Islet precursor cell (in vitro differentiated cells): ENCODE measurements at regions not wholly inside any gene's neighbourhood (a gene's known extent, or its start where the extent isn't known, plus 50 kb on each side); places are given as distances from the start of the nearest gene placed in this dataset.
"Not testable (repeated sequence)": the region's sequence is repeated elsewhere in the genome, so short reads cannot be mapped to it uniquely, and the experiment has no call there.

ENCODE experiments used
- DNase-seq: peaks from one replicate; pipeline ENCODE4 v3.0.0-alpha.2; 2018

DNA sequence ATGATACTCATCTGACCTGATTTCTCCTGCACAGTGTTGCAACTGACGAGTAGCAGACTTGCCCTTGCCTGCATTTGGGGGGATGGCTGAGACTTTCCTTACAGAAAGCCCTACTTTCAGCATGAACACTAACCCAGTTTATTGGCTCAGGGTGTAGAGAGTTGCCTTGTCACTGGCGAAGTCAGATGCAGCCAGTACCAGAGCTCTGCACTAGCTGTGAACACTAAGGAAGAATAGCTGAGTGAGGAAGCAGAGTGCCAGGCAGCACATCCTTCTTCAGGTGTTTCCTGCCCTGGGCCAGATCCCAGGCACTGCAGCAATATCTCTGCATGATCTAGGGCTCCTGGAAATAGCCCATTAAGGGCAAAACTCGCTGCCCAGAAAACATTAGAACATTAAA lies 154.0 kb upstream of the SYNPR start:
- DNase-seq = no peak

- no peak for DNase-seq
These were observed 151.6 kb upstream of the SYNPR start for GRCh38 chr3:63126530-63126929.

DNA sequence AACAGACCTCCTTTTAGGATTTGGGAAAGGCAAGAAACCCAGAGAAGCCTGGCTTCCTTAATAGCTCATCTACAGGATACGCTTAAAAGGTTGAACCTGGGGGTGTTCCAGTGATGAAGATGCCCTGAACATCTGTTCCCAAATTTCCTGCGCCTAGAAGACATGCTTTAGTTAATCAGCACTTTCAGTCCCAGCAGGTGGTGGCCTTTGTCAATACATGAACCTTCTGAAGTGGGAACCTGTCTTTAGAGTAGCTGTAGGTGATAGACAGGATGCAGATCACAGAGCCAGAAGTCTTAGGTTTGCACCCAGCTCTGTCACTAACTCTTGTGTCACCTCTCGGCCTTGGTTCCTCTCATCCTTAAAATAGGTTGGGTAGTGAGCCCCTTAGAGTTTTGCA lies 149.7 kb upstream of the SYNPR start:
- DNase-seq = no peak

GRCh38 chr3:63130625-63131024 lies 147.5 kb upstream of the SYNPR start:
- no peak for DNase-seq

- DNase-seq = no peak
These were observed 145.5 kb upstream of the SYNPR start for GRCh38 chr3:63132461-63133250.

GRCh38 chr3:63135367-63135766 lies 142.7 kb upstream of the SYNPR start:
- DNase-seq = no peak

DNA sequence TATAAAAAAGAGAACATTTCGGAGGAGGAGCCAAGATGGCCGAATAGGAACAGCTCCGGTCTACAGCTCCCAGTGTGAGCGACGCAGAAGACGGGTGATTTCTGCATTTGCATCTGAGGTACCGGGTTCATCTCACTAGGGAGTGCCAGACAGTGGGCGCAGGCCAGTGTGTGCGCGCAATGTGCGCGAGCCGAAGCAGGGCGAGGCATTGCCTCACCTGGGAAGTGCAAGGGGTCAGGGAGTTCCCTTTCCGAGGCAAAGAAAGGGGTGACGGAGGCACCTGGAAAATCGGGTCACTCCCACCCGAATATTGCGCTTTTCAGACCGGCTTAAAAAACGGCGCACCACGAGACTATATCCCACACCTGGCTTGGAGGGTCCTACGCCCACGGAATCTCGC lies 141.9 kb upstream of the SYNPR start:
- not testable (repeated sequence) for DNase-seq

- DNase-seq = no peak
These were observed 135.4 kb upstream of the SYNPR start for GRCh38 chr3:63142681-63143080.

DNA sequence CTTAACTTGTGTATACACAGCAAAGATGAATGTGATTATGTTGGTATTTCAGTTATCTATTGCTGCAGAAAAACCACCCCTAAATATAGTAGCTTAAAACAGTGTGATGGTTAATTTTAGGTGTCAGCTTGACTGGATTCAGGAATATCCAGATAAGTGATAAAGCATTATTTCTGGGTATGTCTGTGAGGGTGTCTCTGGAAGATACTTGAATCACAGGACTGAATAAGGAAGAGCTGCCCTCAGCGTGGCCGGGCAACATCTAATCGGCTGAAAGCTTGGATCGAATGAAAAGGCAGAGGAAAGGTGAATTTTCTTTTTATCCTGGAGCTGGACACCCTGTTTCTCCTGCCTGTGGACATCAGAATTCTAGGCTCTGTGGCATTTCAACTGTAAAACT lies 132.0 kb upstream of the SYNPR start:
- DNase-seq = no peak

- no peak for DNase-seq
These were observed 127.2 kb upstream of the SYNPR start for GRCh38 chr3:63150880-63151279.

DNA sequence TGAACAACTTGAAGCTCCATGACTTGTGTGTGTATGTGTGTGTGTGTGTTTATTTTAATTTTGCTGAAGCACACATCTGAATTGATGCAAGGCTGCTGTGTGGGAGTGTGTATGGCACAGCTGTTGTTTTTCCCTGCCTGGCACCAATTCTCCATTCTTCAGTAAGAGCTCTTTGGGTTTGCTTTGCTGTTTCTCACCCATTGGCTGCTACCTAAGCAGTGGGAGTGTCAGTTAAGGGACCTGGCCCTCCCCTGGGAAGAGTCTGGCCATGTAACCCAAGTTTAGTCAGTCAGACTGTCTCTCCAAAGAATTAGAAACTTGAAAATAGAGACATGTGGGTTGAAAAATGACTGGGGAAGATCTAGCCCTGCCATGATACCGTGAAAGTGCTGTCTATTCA lies 126.2 kb upstream of the SYNPR start:
- DNase-seq = no peak

DNA sequence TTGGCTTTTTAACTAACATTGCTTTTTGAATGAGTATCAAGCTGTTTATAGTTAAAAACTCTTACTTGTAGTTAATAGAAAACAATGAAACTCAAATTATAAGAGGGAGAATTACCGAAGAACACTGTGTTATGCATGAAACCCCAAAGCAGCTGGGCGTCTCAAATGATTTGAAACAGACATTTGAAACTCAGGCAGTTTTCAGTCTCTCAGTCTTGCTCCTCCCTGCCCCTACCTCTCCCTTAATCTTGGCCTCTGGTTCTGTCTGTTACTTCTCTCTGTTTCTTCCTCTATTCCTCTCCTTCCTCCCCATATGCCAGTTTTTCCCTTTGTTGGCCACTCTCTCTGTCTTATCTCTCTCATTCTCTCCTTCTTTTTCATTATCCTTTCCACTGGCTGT lies 118.3 kb upstream of the SYNPR start:
- no peak for DNase-seq

- peak; percentile 60 for DNase-seq
These were observed 111.0 kb upstream of the SYNPR start for GRCh38 chr3:63167113-63167512.

DNA sequence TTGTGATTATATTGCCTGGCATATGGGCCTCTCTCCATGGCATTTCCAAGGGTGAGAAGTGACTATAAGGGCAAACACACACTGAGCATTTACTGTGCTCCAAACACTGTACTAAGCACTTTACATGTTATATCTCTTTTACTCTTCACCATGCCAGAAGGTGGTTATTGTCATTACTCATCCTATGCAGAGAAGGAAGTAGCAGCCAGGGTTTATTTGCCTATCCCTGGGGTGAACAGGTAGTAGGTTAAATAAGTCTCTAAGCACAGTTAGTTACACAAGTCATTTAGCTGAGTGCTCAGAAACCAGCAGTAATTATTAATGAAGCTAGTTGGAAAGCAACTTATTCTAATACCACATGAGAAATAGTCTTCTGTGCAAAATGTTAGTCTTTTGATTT lies 109.9 kb upstream of the SYNPR start:
- no peak for DNase-seq

GRCh38 chr3:63179862-63180522 lies 98.1 kb upstream of the SYNPR start:
- no peak for DNase-seq

DNA sequence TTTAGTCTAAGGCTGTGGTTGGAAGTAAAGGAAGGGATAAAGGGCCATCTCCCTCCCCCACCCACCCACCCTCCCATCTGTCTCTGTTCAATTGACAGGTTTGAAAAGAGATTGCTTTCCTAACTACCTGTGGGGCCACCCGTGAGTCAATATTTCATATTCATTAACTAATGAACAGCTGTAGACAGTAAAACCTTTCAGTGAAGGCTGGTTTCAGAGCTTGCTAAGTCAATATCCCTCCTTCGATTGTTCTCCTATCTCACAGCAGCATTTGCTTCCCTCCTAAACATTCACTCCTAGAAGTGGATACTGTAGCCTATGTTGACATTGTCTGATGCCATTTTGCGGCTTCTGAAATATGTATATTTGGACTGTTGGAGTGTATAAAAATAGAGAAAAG lies 85.9 kb upstream of the SYNPR start:
- DNase-seq = no peak

GRCh38 chr3:63193647-63194046 lies 84.5 kb upstream of the SYNPR start:
- no peak for DNase-seq

DNA sequence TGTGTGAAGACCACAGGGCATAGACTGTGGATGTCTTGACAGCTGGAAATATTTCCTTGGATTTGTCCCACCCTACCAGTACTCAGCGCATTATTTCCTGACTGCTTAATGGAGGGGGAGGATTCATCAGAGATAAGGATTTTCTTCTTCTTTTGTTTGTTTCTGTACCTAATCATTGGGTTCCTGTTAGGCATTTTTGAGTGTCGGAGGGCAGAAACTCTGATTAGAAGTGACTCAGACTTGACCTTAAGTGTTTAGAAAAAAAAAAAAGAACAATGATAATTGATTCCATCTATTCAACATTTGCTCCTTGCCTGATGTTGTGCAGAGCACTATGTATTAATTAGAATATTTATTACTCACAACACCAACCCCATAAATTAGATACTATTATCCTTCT lies 78.5 kb upstream of the SYNPR start:
- no peak for DNase-seq

DNA sequence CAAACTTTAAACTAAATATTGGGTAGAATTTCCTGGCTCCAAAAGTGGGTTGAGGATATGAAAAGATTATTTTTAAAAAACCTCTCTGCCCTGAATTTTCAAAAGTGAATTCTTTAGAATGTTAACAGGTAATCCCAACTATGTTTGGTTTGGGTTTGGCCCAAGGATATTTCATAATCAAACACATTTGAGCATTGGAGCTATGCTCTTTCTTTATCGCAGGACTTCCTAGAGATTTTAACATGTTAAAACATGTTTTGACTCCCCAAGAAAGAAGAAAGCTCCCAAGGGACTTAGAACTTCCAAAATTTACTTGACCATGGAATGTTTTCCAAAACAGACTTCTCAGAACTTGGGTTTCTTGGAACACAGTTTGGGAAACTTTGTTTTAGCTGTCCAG lies 75.6 kb upstream of the SYNPR start:
- DNase-seq = no peak

DNA sequence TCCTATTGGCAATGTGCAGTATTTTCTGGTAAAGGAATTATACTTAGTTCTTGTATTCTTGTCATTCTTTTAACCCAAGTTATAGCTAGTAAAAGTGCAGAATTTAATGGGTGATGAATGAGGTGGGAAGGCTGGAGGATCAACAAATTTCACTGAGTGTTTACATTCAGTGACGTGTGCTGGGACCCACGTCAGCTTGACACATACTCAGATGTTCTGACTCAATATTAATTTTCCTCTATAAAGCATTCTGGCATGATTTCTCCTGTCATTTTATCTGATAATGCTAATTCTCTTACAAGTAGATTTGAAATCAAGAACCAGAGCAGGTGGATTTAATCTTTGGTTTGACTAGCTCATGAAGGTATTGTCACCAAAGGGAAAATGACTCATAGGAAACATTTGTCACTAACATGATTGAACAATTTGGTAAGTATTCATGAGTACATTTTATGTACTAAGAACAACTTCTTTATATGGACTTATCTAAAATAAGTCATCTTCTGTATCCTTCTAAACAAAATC lies 71.0 kb upstream of the SYNPR start:
- DNase-seq = no peak

DNA sequence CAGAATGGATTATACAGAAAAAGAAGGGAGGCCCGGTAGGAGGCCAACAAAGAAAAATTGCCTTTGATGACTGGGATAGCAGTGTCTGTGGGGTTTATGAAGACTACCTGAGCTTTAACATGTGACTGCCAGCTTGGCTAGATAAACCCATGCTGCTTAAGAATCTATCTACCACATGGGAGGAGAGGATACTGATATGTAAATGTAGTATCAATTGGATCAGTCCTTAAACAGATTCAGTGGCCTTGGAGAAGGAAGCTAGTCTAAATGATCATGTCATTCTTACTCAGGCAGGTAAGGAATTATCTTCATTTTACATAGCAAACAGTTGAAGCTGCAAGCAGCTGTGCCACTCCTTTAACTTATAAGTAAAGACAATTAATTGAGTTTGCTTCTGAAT lies 50.0 kb upstream of the SYNPR start:
- no peak for DNase-seq
